ENCODE measurements at regions not wholly inside any gene's neighbourhood (a gene's known extent, or its start where the extent isn't known, plus 50 kb on each side); places are given as distances from the start of the nearest gene placed in this dataset.

- TF ChIP-seq, protein P1, sequence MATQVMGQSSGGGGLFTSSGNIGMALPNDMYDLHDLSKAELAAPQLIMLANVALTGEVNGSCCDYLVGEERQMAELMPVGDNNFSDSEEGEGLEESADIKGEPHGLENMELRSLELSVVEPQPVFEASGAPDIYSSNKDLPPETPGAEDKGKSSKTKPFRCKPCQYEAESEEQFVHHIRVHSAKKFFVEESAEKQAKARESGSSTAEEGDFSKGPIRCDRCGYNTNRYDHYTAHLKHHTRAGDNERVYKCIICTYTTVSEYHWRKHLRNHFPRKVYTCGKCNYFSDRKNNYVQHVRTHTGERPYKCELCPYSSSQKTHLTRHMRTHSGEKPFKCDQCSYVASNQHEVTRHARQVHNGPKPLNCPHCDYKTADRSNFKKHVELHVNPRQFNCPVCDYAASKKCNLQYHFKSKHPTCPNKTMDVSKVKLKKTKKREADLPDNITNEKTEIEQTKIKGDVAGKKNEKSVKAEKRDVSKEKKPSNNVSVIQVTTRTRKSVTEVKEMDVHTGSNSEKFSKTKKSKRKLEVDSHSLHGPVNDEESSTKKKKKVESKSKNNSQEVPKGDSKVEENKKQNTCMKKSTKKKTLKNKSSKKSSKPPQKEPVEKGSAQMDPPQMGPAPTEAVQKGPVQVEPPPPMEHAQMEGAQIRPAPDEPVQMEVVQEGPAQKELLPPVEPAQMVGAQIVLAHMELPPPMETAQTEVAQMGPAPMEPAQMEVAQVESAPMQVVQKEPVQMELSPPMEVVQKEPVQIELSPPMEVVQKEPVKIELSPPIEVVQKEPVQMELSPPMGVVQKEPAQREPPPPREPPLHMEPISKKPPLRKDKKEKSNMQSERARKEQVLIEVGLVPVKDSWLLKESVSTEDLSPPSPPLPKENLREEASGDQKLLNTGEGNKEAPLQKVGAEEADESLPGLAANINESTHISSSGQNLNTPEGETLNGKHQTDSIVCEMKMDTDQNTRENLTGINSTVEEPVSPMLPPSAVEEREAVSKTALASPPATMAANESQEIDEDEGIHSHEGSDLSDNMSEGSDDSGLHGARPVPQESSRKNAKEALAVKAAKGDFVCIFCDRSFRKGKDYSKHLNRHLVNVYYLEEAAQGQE (IDR thresholded peaks at IDR 0.05) = no peak
- TF ChIP-seq CTCF (IDR thresholded peaks at IDR 0.05; ENCODE audit: low read depth, low read length, missing input control) = no peak
- TF ChIP-seq EGR1 (IDR thresholded peaks at IDR 0.05; ENCODE audit: low read depth in 2 of 2) = no peak
- TF ChIP-seq SP1 (IDR thresholded peaks at IDR 0.05) = no peak
Observed at GRCh38 chr16:60979119-60979518, 1057.1 kb downstream of the CDH8 start.

Measured in liver (tissue), 3 donors.